ENCODE measurements at regions not wholly inside any gene's neighbourhood (a gene's known extent, or its start where the extent isn't known, plus 50 kb on each side); places are given as distances from the start of the nearest gene placed in this dataset.

DNA sequence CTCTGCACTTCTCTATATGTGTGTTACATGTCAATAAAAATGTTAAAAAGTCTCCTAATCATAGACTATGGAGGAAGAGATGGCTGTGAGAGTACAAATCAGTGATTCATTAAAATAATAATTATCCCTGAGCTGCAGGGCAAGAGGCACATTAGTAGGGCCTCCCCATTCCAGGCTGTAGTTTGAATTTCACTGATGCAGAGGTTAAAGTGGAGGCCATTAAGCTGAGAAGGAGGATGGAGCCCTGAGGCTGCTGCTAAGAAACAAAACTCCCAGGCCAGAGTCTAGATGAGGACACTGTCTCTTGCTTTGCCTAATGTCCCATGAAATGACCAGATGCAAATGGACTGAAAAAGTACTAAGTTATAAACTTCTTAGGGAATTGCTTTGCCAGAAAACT lies 89.1 kb upstream of the WDR26 start:
- Mint-ChIP-seq H3K27me3 (ENCODE audit: low read depth) (peaks cover 2% of the 10 kb centered on the region; the same call in 1 of the 2 replicates), H3K4me1 (peaks cover 5 to 6% of the 10 kb centered on the region in 2 experiments; a peak in 3 of 4 replicates), H3K36me3 (ENCODE audit: insufficient read depth in 1 of 3, low read depth in 3 of 3) (no peaks in the 10 kb centered on the region), H3K27ac (no peak overlapping the region), H3K9me3 (no peaks in the 10 kb centered on the region), H3K4me3 (no peak overlapping the region)
- Histone ChIP-seq H3T11ph (ENCODE audit: low read length) (no peak overlapping the region), H4K8ac (replicated peaks; ENCODE audit: insufficient read length, low read depth, low read length) (no peak overlapping the region), H2BK5ac (ENCODE audit: insufficient read length, low read length) (no peak overlapping the region), H3K4me2 (ENCODE audit: insufficient read depth, insufficient read length, low read length) (no peak overlapping the region), H4K5ac (ENCODE audit: insufficient read length, low read depth, low read length) (no peak overlapping the region), H4K20me1 (ENCODE audit: control insufficient read depth, insufficient read depth, insufficient read length) (no peaks in the 10 kb centered on the region), H3K23me2 (ENCODE audit: insufficient read length, low read depth, low read length, poor library complexity, severe bottlenecking) (no peaks in the 10 kb centered on the region), H2AFZ (ENCODE audit: low read length) (no peak overlapping the region), H3K79me2 (ENCODE audit: insufficient read depth, low read length) (no peaks in the 10 kb centered on the region), H3K9me3 (ENCODE audit: control insufficient read depth, low read depth, low read length) (no peaks in the 10 kb centered on the region), H4K91ac (ENCODE audit: insufficient read length, low read depth, low read length) (no peak overlapping the region), H3K14ac (ENCODE audit: insufficient read depth, low read length) (no peak overlapping the region), H3K56ac (ENCODE audit: insufficient read length, low read depth, low read length) (no peak overlapping the region), H3K4me1 (ENCODE audit: insufficient read depth, low read length) (no peaks in the 10 kb centered on the region), H3K18ac (ENCODE audit: insufficient read length, low read depth, low read length) (no peak overlapping the region), H2AK5ac (ENCODE audit: insufficient read length, low read length) (no peak overlapping the region), H3K27me3 (ENCODE audit: insufficient read depth, low read length) (no peaks in the 10 kb centered on the region), H2BK20ac (ENCODE audit: low read depth, low read length, poor library complexity, severe bottlenecking) (no peak overlapping the region), H3K27ac (ENCODE audit: insufficient read length, low read depth, low read length) (no peak overlapping the region), H3K79me1 (ENCODE audit: insufficient read depth, low read depth, low read length, poor library complexity, severe bottlenecking) (no peaks in the 10 kb centered on the region), H3K23ac (ENCODE audit: insufficient read length, low read depth, low read length) (no peak overlapping the region), H2BK15ac (ENCODE audit: low read depth, low read length) (no peak overlapping the region), H2BK120ac (ENCODE audit: low read depth, low read length, poor library complexity, severe bottlenecking) (no peak overlapping the region), H3K9ac (ENCODE audit: extremely low read depth, insufficient read length, low read length) (no peak overlapping the region), H3K4ac (ENCODE audit: low read depth, low read length) (no peak overlapping the region), H2BK12ac (ENCODE audit: insufficient read length, low read depth, low read length) (no peak overlapping the region)
- no peak for DNase-seq
- TF ChIP-seq, protein P1, sequence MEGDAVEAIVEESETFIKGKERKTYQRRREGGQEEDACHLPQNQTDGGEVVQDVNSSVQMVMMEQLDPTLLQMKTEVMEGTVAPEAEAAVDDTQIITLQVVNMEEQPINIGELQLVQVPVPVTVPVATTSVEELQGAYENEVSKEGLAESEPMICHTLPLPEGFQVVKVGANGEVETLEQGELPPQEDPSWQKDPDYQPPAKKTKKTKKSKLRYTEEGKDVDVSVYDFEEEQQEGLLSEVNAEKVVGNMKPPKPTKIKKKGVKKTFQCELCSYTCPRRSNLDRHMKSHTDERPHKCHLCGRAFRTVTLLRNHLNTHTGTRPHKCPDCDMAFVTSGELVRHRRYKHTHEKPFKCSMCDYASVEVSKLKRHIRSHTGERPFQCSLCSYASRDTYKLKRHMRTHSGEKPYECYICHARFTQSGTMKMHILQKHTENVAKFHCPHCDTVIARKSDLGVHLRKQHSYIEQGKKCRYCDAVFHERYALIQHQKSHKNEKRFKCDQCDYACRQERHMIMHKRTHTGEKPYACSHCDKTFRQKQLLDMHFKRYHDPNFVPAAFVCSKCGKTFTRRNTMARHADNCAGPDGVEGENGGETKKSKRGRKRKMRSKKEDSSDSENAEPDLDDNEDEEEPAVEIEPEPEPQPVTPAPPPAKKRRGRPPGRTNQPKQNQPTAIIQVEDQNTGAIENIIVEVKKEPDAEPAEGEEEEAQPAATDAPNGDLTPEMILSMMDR (conservative IDR thresholded peaks at IDR 0.05) = no peak

All from H9 (cell line).